Loucy (cell line): ENCODE measurements at regions not wholly inside any gene's neighbourhood (a gene's known extent, or its start where the extent isn't known, plus 50 kb on each side); places are given as distances from the start of the nearest gene placed in this dataset.

Experiments
- EZH2phosphoT487 ChIP-seq: fragments of 200-600 bp; IDR thresholded peaks from 2 replicates; pipeline ENCODE4 v1.6.1; 2018; ENCODE audit warnings: antibody characterized with exemption, mild to moderate bottlenecking, moderate library complexity, borderline replicate concordance
- TF ChIP-seq, protein P1 (sequence below): fragments of 200-600 bp; sonication (generic); conservative IDR thresholded peaks from 2 replicates; pipeline ENCODE4 v1.5.1; 2014; ENCODE audit warnings: mild to moderate bottlenecking, antibody characterized with exemption, low read length

DNA sequence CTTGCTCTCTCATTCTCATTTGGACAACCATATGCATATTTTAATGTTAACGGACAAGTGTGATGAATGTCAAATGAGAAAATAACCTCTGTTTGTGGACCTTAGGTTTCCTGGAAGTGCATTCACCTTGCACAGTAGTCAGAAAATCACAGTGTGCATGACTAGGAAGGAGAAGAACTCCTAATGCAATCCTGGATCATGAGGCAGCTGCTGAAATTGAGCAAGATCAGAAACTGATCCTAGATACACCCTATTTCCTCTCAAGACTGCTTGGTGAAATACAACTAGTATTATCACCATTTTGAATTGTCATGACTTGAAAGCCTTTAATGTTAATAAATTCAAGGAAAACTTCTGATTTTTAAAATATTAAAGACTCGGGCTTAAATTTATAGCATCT lies 1148.9 kb downstream of the STIM2 start:
- no peak for TF ChIP-seq EZH2phosphoT487
- TF ChIP-seq, protein P1, sequence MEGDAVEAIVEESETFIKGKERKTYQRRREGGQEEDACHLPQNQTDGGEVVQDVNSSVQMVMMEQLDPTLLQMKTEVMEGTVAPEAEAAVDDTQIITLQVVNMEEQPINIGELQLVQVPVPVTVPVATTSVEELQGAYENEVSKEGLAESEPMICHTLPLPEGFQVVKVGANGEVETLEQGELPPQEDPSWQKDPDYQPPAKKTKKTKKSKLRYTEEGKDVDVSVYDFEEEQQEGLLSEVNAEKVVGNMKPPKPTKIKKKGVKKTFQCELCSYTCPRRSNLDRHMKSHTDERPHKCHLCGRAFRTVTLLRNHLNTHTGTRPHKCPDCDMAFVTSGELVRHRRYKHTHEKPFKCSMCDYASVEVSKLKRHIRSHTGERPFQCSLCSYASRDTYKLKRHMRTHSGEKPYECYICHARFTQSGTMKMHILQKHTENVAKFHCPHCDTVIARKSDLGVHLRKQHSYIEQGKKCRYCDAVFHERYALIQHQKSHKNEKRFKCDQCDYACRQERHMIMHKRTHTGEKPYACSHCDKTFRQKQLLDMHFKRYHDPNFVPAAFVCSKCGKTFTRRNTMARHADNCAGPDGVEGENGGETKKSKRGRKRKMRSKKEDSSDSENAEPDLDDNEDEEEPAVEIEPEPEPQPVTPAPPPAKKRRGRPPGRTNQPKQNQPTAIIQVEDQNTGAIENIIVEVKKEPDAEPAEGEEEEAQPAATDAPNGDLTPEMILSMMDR = no peak
